ENCODE measurements at regions not wholly inside any gene's neighbourhood (a gene's known extent, or its start where the extent isn't known, plus 50 kb on each side); places are given as distances from the start of the nearest gene placed in this dataset.

DNA sequence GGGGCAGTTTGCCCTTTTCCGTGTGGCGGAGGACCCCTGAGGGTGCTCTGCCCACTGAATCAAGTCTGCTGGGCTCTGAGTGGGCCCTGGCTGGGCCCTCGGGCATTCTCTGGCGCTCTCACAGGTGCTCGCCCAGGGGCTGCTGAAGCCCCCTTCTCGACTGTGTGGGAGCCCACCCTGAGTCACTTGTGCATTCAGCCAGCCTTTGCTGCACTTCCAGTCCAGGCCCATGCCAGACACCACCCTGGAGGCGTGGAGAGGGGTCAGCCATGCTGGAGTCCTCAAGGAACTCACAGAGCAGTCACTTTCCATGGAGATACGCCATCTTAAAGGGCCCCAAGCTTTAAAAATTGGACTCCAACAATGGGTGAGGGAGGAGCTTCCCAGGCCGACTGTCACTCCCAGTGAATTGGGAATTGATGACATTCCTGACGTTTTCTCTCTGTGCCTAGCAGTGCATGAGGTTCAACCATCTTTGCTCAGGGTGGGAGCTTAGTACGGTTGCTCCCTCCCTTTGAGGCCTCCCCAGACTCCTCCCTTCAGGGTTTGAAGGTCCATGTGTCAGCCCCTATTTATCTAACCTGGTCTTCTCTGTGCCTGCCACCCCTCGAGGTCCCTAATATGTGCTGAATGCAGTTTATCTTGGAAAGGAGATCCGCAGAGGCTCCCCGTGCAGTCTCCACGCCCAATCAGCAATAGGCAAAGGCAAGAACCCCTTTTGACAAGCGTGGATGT lies 71.8 kb upstream of the HS6ST1 start:
- DNase-seq (ENCODE audit: extremely low read depth, low read depth): no peak
- H3K4me3 ChIP-seq (replicated peaks; ENCODE audit: low read depth, low read length): no peak overlapping the region
- TF ChIP-seq, protein P1, sequence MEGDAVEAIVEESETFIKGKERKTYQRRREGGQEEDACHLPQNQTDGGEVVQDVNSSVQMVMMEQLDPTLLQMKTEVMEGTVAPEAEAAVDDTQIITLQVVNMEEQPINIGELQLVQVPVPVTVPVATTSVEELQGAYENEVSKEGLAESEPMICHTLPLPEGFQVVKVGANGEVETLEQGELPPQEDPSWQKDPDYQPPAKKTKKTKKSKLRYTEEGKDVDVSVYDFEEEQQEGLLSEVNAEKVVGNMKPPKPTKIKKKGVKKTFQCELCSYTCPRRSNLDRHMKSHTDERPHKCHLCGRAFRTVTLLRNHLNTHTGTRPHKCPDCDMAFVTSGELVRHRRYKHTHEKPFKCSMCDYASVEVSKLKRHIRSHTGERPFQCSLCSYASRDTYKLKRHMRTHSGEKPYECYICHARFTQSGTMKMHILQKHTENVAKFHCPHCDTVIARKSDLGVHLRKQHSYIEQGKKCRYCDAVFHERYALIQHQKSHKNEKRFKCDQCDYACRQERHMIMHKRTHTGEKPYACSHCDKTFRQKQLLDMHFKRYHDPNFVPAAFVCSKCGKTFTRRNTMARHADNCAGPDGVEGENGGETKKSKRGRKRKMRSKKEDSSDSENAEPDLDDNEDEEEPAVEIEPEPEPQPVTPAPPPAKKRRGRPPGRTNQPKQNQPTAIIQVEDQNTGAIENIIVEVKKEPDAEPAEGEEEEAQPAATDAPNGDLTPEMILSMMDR (IDR thresholded peaks at IDR 0.05; ENCODE audit: low read depth, low read length, missing control alignments): no peak

DNA sequence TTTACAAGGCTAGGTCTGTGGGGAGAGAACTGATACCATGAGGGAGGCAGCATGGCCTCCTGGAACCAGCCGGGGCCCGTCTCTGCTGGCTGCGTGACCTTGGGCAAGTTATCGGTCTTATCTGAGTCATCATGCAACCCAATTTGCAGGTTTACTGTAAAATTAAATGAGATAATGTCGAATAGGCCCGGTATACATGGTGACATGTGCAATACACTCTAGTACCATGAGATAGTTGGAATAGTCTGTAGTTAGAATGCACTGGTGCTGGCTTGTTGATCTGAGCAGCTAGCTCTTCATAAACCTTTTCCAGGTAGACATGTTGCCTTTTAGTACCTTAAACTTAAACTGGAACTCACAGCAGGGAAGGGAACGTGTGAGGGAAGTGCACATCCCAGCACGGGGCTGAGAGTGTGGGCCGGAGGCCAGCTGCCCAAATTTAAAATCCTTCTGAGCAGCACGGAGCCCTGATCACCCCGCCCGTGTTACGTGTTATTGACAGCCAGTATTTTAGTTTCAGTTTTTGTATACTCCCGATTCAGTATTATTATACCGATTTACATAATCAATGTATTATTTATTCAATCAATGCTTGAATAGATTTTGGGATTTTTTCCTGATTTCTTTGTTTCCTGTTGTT lies 72.4 kb upstream of the HS6ST1 start:
- TF ChIP-seq, protein P1 (IDR thresholded peaks at IDR 0.05; ENCODE audit: low read depth, low read length, missing control alignments): no peak

DNA sequence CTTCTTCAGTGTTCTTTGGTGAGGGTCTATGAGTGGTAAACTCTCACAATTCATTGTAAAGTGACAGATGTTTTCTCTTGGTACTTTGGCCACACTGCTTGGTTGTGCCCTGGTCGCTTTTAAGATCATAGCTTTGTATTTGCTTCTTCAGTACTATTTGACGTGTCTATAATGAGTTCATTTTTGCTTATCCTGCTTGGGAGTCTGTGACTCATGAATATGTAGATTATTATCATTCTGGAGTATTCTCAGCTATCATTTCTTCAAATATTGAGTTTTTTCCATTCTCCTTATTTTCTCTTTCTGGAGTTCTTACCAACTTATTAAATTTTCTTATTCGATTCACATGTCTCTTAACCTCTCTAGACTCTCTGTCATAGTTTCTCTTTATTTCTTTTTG lies 73.0 kb upstream of the HS6ST1 start:
- DNase-seq (ENCODE audit: extremely low read depth, low read depth): no peak
- TF ChIP-seq, protein P1 (IDR thresholded peaks at IDR 0.05; ENCODE audit: low read depth, low read length, missing control alignments): no peak
- no peak overlapping the region for H3K4me3 ChIP-seq (replicated peaks; ENCODE audit: low read depth, low read length)

More for the DNA sequence above, 72.4 kb upstream of the HS6ST1 start:
- DNase-seq (ENCODE audit: extremely low read depth, low read depth): no peak
- H3K4me3 ChIP-seq (replicated peaks; ENCODE audit: low read depth, low read length): no peak overlapping the region

DNA sequence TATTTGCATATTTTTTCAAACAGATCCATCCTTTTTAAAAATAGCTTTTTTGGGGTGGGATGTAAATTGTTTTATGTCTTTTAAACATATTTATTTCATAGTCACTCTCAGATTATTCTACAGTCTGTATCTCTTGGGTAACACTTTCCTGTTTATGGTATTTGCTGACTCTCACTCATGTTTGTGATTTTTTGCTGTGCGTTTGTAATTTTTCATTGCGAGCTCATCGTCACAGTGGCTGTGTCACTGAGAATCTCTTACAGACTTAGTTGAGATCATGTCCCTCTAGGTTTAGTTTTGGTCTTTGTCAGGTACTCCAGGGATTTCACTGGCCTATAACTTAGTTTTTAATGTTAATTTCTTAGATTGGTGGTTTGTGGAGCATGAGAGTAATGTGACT lies 73.5 kb upstream of the HS6ST1 start:
- TF ChIP-seq, protein P1 (IDR thresholded peaks at IDR 0.05; ENCODE audit: low read depth, low read length, missing control alignments): no peak
- no peak for DNase-seq (ENCODE audit: extremely low read depth, low read depth)
- H3K4me3 ChIP-seq (replicated peaks; ENCODE audit: low read depth, low read length): no peak overlapping the region

DNA sequence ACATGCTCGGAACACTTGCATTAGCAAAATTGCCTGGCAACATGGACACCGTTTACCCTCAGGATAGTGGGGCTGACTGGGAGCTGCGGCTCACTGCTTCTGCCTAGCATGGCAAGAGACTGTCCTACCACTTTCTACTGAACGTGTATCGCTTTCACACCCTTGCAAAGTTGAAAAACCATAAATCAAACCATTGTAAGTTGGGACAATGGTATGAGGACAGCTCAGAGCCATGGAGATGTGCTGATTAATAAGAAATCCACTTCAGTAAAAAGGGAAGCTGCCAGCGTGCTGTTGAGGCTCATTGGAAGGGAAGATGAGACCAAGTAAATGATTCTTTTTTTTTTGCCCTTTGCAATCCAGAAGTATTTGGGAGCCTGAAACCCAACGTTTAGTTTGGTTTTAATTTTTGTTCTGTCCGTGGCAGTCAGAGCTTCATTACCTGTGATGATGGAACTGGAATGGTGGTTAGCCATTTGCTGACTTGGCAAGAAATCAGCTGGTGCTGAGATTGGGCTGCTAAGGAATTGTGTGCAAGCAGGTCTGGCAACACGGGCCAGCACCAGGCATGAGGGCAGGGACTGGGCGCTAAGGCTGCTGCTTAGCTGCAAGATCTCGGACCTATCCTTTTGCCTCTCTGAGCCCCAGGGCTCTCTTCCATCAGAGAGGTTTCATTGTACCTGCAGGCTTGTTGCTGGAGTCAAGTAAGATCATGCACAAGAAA lies 75.5 kb upstream of the HS6ST1 start:
- TF ChIP-seq, protein P1 (IDR thresholded peaks at IDR 0.05; ENCODE audit: low read depth, low read length, missing control alignments): no peak
- no peak overlapping the region for H3K4me3 ChIP-seq (replicated peaks; ENCODE audit: low read depth, low read length)

DNA sequence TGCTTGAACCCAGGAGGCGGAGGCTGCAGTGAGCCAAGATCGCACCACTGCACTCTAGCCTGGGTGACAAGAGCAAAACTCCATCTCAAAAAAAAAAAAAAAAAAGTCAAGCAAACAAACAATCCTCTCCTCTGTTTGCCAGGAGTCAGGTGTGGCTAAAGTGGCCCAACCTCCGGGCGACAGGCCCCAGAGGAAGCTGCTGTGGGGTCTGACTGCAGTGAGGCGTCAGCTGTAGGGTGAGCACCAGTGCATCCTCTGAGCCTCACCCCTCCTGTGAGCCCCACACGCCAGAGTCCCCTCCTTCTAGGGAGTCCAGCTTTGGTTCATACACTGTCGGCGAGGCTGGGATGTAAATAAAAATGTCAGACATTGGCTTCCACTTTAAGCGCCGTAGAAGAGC lies 76.5 kb upstream of the HS6ST1 start:
- no peak overlapping the region for H3K4me3 ChIP-seq (replicated peaks; ENCODE audit: low read depth, low read length)
- TF ChIP-seq, protein P1 (IDR thresholded peaks at IDR 0.05; ENCODE audit: low read depth, low read length, missing control alignments): no peak
- no peak for DNase-seq (ENCODE audit: extremely low read depth, low read depth)

More for the DNA sequence above, 75.5 kb upstream of the HS6ST1 start:
- DNase-seq (ENCODE audit: extremely low read depth, low read depth): no peak
